ENCODE measurements at regions not wholly inside any gene's neighbourhood (a gene's known extent, or its start where the extent isn't known, plus 50 kb on each side); places are given as distances from the start of the nearest gene placed in this dataset.

DNA sequence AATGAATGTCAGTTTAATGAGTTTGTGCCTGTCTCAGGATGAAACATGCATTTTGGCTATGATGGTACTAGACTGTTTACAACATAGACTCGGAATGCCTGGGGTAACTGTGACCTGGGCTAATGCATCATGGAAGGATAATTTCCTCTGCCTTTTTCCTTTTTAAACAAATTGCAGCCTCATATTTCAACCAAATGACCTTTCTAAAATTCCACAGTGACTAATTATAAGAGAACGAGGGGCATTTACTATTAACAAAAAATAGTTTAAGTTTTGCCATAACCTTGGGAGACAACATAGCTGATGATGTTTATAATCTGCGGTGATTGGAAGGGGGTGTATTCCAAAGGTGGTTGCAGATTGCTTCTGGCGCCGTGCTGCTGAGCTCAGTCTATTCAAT lies 1140.5 kb downstream of the GALC start:
- WGBS, result 79% methylated on average over 5 of the region's 5 CpGs
- TF ChIP-seq TAF1 (conservative IDR thresholded peaks at IDR 0.05) (no peak), HNF4A (conservative IDR thresholded peaks at IDR 0.05) (no peak), NR2F2 (IDR thresholded peaks at IDR 0.05) (no peak), FOXA2 (IDR thresholded peaks at IDR 0.05) (no peak), HNF4G (IDR thresholded peaks at IDR 0.05) (no peak), RXRA (IDR thresholded peaks at IDR 0.05) (no peak), YY1 (IDR thresholded peaks at IDR 0.05) (no peak), RAD21 (IDR thresholded peaks at IDR 0.05) (no peak), GABPA (IDR thresholded peaks at IDR 0.05 in 1 of 2, conservative IDR thresholded peaks at IDR 0.05 in 1 of 2) (no peak), JUND (IDR thresholded peaks at IDR 0.05) (no peak)
- TF ChIP-seq, protein P1, sequence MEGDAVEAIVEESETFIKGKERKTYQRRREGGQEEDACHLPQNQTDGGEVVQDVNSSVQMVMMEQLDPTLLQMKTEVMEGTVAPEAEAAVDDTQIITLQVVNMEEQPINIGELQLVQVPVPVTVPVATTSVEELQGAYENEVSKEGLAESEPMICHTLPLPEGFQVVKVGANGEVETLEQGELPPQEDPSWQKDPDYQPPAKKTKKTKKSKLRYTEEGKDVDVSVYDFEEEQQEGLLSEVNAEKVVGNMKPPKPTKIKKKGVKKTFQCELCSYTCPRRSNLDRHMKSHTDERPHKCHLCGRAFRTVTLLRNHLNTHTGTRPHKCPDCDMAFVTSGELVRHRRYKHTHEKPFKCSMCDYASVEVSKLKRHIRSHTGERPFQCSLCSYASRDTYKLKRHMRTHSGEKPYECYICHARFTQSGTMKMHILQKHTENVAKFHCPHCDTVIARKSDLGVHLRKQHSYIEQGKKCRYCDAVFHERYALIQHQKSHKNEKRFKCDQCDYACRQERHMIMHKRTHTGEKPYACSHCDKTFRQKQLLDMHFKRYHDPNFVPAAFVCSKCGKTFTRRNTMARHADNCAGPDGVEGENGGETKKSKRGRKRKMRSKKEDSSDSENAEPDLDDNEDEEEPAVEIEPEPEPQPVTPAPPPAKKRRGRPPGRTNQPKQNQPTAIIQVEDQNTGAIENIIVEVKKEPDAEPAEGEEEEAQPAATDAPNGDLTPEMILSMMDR (IDR thresholded peaks at IDR 0.05; ENCODE audit: low read depth, low read length, missing input control), result no peak
- TF ChIP-seq, protein P2, sequence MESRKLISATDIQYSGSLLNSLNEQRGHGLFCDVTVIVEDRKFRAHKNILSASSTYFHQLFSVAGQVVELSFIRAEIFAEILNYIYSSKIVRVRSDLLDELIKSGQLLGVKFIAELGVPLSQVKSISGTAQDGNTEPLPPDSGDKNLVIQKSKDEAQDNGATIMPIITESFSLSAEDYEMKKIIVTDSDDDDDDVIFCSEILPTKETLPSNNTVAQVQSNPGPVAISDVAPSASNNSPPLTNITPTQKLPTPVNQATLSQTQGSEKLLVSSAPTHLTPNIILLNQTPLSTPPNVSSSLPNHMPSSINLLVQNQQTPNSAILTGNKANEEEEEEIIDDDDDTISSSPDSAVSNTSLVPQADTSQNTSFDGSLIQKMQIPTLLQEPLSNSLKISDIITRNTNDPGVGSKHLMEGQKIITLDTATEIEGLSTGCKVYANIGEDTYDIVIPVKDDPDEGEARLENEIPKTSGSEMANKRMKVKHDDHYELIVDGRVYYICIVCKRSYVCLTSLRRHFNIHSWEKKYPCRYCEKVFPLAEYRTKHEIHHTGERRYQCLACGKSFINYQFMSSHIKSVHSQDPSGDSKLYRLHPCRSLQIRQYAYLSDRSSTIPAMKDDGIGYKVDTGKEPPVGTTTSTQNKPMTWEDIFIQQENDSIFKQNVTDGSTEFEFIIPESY (IDR thresholded peaks at IDR 0.05), result no peak
- TF ChIP-seq, protein P3, sequence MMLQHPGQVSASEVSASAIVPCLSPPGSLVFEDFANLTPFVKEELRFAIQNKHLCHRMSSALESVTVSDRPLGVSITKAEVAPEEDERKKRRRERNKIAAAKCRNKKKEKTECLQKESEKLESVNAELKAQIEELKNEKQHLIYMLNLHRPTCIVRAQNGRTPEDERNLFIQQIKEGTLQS (IDR thresholded peaks at IDR 0.05), result no peak
- TF ChIP-seq, protein P4, sequence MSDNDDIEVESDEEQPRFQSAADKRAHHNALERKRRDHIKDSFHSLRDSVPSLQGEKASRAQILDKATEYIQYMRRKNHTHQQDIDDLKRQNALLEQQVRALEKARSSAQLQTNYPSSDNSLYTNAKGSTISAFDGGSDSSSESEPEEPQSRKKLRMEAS (IDR thresholded peaks at IDR 0.05), result no peak
- TF ChIP-seq, protein P5, sequence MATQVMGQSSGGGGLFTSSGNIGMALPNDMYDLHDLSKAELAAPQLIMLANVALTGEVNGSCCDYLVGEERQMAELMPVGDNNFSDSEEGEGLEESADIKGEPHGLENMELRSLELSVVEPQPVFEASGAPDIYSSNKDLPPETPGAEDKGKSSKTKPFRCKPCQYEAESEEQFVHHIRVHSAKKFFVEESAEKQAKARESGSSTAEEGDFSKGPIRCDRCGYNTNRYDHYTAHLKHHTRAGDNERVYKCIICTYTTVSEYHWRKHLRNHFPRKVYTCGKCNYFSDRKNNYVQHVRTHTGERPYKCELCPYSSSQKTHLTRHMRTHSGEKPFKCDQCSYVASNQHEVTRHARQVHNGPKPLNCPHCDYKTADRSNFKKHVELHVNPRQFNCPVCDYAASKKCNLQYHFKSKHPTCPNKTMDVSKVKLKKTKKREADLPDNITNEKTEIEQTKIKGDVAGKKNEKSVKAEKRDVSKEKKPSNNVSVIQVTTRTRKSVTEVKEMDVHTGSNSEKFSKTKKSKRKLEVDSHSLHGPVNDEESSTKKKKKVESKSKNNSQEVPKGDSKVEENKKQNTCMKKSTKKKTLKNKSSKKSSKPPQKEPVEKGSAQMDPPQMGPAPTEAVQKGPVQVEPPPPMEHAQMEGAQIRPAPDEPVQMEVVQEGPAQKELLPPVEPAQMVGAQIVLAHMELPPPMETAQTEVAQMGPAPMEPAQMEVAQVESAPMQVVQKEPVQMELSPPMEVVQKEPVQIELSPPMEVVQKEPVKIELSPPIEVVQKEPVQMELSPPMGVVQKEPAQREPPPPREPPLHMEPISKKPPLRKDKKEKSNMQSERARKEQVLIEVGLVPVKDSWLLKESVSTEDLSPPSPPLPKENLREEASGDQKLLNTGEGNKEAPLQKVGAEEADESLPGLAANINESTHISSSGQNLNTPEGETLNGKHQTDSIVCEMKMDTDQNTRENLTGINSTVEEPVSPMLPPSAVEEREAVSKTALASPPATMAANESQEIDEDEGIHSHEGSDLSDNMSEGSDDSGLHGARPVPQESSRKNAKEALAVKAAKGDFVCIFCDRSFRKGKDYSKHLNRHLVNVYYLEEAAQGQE (IDR thresholded peaks at IDR 0.05), result no peak
- H3K27ac ChIP-seq (ENCODE audit: low read depth in 1 of 2, low read length in 2 of 2), result no peak overlapping the region
- no peak overlapping the region for H3K9ac ChIP-seq (ENCODE audit: low read depth in 1 of 2, low read length in 2 of 2)
- no peaks in the 10 kb centered on the region for H3K4me1 ChIP-seq (ENCODE audit: control insufficient read depth in 4 of 4, insufficient read depth in 4 of 4, low read length in 3 of 4)
- H3K27me3 ChIP-seq (ENCODE audit: control insufficient read depth in 4 of 4, insufficient read depth in 4 of 4, low read length in 3 of 4), result no peaks in the 10 kb centered on the region
- H3K36me3 ChIP-seq (ENCODE audit: control insufficient read depth in 4 of 4, insufficient read depth in 3 of 4, low read depth in 1 of 4, low read length in 3 of 4), result no peaks in the 10 kb centered on the region
- H3K9me3 ChIP-seq (ENCODE audit: control insufficient read depth in 4 of 4, low read length in 3 of 4), result no peaks in the 10 kb centered on the region
- DNase-seq (ENCODE audit: low spot score), result no peak
- H3K4me3 ChIP-seq (ENCODE audit: low read depth in 1 of 3, low read length in 3 of 3), result no peak overlapping the region

DNA sequence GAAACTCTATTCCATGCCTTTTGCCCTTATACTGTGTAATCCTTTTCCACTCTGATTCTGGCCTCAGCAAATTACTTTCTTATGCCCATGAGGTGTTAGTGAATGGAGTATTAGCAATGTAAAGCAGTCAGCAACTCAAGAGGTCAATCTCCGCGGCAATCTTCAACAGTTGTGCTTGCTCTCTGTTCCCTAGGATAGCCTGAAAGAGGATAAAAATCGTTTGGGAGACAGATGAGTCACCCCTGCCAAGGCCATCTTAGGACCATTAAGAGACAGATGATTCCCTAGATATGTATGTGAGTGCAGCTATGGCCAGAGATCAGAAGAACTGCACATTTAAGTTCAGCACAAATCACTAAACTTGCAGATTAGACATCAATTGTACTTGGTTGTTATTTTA lies 1145.8 kb downstream of the GALC start:
- DNase-seq (ENCODE audit: low spot score), result no peak
- TF ChIP-seq TAF1 (conservative IDR thresholded peaks at IDR 0.05) (no peak), GABPA (IDR thresholded peaks at IDR 0.05 in 1 of 2, conservative IDR thresholded peaks at IDR 0.05 in 1 of 2) (no peak), NR2F2 (IDR thresholded peaks at IDR 0.05) (no peak), EGR1 (IDR thresholded peaks at IDR 0.05; ENCODE audit: low read depth in 2 of 2) (no peak), RXRA (IDR thresholded peaks at IDR 0.05) (no peak), RAD21 (IDR thresholded peaks at IDR 0.05) (no peak), FOXA2 (IDR thresholded peaks at IDR 0.05) (no peak), HNF4A (conservative IDR thresholded peaks at IDR 0.05) (no peak)
- TF ChIP-seq, protein P1 (IDR thresholded peaks at IDR 0.05; ENCODE audit: low read depth, low read length, missing input control), result no peak
- TF ChIP-seq, protein P5 (IDR thresholded peaks at IDR 0.05), result no peak

More for the DNA sequence above, 1145.8 kb downstream of the GALC start:
- Histone ChIP-seq H3K27ac (ENCODE audit: low read depth in 1 of 2, low read length in 2 of 2) (no peak overlapping the region), H3K4me3 (ENCODE audit: low read depth in 1 of 3, low read length in 3 of 3) (no peak overlapping the region), H3K4me1 (ENCODE audit: control insufficient read depth in 4 of 4, insufficient read depth in 4 of 4, low read length in 3 of 4) (no peaks in the 10 kb centered on the region), H3K27me3 (ENCODE audit: control insufficient read depth in 4 of 4, insufficient read depth in 4 of 4, low read length in 3 of 4) (no peaks in the 10 kb centered on the region), H3K9ac (ENCODE audit: low read depth in 1 of 2, low read length in 2 of 2) (no peak overlapping the region), H3K36me3 (ENCODE audit: control insufficient read depth in 4 of 4, insufficient read depth in 3 of 4, low read depth in 1 of 4, low read length in 3 of 4) (no peaks in the 10 kb centered on the region), H3K9me3 (ENCODE audit: control insufficient read depth in 4 of 4, low read length in 3 of 4) (no peaks in the 10 kb centered on the region)
- 60% methylated on average over 3 of the region's 3 CpGs for WGBS
